Stomach (tissue), 8 donors: ENCODE measurements at regions not wholly inside any gene's neighbourhood (a gene's known extent, or its start where the extent isn't known, plus 50 kb on each side); places are given as distances from the start of the nearest gene placed in this dataset.

ENCODE experiments used
- DNase-seq, 2 donors: peaks; one replicate each; pipeline versions ENCODE4 v3.0.0 to v3.0.0-alpha.2; 2013 to 2019
- H3K27ac ChIP-seq, 5 donors: fragments of 200-600 bp in 4 of 5; sonication (generic) in 4 of 5; one replicate each; pipeline ENCODE4 v1.5.1; 2013 to 2019; ENCODE audit warnings: mild to moderate bottlenecking in 1 of 5, moderate library complexity in 1 of 5
- H3K27me3 ChIP-seq, 3 donors: fragments of 200-600 bp; sonication (generic); one replicate each; pipeline ENCODE4 v1.5.1; 2017 to 2019; ENCODE audit warnings: mixed run types in 1 of 3
- H3K36me3 ChIP-seq, 4 donors: fragments of 200-600 bp; sonication (generic); 1 replicate in 3 of 4; 2 replicates in 1 of 4; pipeline ENCODE4 v1.5.1; 2016 to 2019
- H3K4me1 ChIP-seq, 4 donors: fragments of 200-600 bp; sonication (generic); one replicate each; pipeline ENCODE4 v1.5.1; 2016 to 2019
- H3K4me3 ChIP-seq, 4 donors: fragments of 200-600 bp; sonication (generic) in 3 of 4; one replicate each; pipeline ENCODE4 v1.5.1; 2016 to 2019; ENCODE audit warnings: mild to moderate bottlenecking in 1 of 4
- H3K9me3 ChIP-seq, 4 donors: fragments of 200-600 bp; sonication (generic); one replicate each; pipeline ENCODE4 v1.5.1; 2016 to 2019
- EP300 ChIP-seq: sonication (generic); formaldehyde crosslinking; IDR thresholded peaks from one replicate; pipeline ENCODE4 v1.6.1; 2017; ENCODE audit warnings: antibody characterized with exemption
- POLR2A ChIP-seq, 4 donors: fragments of 450-650 bp; IDR thresholded peaks; one replicate each; pipeline ENCODE4 v1.6.1; 2016; ENCODE audit warnings: antibody characterized with exemption in 4 of 4, control low read depth in 2 of 4, mild to moderate bottlenecking in 1 of 4, moderate library complexity in 1 of 4
- POLR2AphosphoS5 ChIP-seq, 3 donors: sonication (generic); formaldehyde crosslinking; IDR thresholded peaks; one replicate each; pipeline ENCODE4 v1.6.1; 2016; ENCODE audit warnings: antibody characterized with exemption in 3 of 3
- WGBS, 5 donors: extraction: QIAGEN DNeasy Blood & Tissue Kit in 3 of 5; methylation state at CpG; one replicate each; pipeline versions ENCODE4 v1.1.5 to v1.1.7; 2013 to 2018; 5-methylcytosine and 5-hydroxymethylcytosine counted together
- intact Hi-C: fragments of 100-400 bp; cut with DNase I; formaldehyde crosslinking; loops from one replicate; pipeline ENCODE4 v1.15.1; 2023; ENCODE audit warnings: low total_unique reads
- TF ChIP-seq, protein P1 (sequence below), 7 experiments: fragments of 450-650 bp in 4 of 7; fragments of 200-600 bp in 3 of 7; sonication (generic) in 3 of 7; IDR thresholded peaks; one replicate each; pipeline ENCODE4 v1.5.1; 2016 to 2019; ENCODE audit warnings: antibody characterized with exemption in 7 of 7, control low read depth in 2 of 7, mild to moderate bottlenecking in 1 of 7
- donor health status: healthy with polysubstance abuse.
- donor health status: Bipolar disorder and iron deficiency.
- donor health status: healthy.

GRCh38 chr16:51752438-51752995, 601.4 kb upstream of the SALL1 start:
- intact Hi-C loops = no loop called here
- TF ChIP-seq POLR2AphosphoS5 (IDR thresholded peaks at IDR 0.05) (no peak), POLR2A (IDR thresholded peaks at IDR 0.05) (no peak), EP300 (no peak)
- TF ChIP-seq, protein P1, sequence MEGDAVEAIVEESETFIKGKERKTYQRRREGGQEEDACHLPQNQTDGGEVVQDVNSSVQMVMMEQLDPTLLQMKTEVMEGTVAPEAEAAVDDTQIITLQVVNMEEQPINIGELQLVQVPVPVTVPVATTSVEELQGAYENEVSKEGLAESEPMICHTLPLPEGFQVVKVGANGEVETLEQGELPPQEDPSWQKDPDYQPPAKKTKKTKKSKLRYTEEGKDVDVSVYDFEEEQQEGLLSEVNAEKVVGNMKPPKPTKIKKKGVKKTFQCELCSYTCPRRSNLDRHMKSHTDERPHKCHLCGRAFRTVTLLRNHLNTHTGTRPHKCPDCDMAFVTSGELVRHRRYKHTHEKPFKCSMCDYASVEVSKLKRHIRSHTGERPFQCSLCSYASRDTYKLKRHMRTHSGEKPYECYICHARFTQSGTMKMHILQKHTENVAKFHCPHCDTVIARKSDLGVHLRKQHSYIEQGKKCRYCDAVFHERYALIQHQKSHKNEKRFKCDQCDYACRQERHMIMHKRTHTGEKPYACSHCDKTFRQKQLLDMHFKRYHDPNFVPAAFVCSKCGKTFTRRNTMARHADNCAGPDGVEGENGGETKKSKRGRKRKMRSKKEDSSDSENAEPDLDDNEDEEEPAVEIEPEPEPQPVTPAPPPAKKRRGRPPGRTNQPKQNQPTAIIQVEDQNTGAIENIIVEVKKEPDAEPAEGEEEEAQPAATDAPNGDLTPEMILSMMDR (IDR thresholded peaks at IDR 0.05) = no peak
- WGBS, 5 donors = 87 to 92% (median 89%) methylated on average over 3 of the region's 3 CpGs

DNA sequence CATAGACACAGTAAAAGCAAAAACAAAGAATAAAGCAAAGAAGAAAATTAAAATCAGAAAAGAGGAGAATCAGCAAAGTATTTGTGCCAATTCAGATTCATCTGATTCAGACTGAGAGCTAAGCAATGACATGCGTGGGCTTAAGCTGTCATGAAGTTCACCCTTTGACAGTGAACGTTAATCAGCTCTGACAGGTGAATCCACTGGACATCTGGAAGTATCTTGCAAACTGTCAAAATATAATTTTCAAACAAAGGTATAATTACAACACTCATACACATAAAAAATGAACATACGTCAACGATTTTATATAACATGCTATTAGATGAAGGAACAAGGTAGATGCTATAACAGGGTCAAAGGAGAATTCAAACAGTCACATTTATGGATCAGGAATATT, 596.3 kb upstream of the SALL1 start:
- peaks cover 0 to 4% (median 0%) of the 10 kb centered on the region in 4 donors for H3K9me3 ChIP-seq
- no peaks in the 10 kb centered on the region for H3K27me3 ChIP-seq
- intact Hi-C loops = no loop called here
- H3K36me3 ChIP-seq = no peaks in the 10 kb centered on the region
- no peak overlapping the region for H3K4me3 ChIP-seq
- TF ChIP-seq POLR2A (IDR thresholded peaks at IDR 0.05) = no peak
- TF ChIP-seq, protein P1 (IDR thresholded peaks at IDR 0.05) = no peak
- TF ChIP-seq POLR2AphosphoS5 (IDR thresholded peaks at IDR 0.05) = no peak
- TF ChIP-seq EP300 = no peak
- WGBS, 5 donors = 81 to 85% (median 84%) methylated on average over 4 of the region's 4 CpGs
- no peaks in the 10 kb centered on the region for H3K4me1 ChIP-seq
- no peak overlapping the region for H3K27ac ChIP-seq
- no peak for DNase-seq

More at GRCh38 chr16:51752438-51752995, 601.4 kb upstream of the SALL1 start:
- no peak overlapping the region for H3K27ac ChIP-seq
- H3K9me3 ChIP-seq = no peaks in the 10 kb centered on the region
- DNase-seq = no peak
- no peaks in the 10 kb centered on the region for H3K36me3 ChIP-seq
- peaks cover 0 to 19% (median 0%) of the 10 kb centered on the region in 3 donors for H3K27me3 ChIP-seq
- H3K4me1 ChIP-seq = no peaks in the 10 kb centered on the region
- H3K4me3 ChIP-seq = no peak overlapping the region

DNA sequence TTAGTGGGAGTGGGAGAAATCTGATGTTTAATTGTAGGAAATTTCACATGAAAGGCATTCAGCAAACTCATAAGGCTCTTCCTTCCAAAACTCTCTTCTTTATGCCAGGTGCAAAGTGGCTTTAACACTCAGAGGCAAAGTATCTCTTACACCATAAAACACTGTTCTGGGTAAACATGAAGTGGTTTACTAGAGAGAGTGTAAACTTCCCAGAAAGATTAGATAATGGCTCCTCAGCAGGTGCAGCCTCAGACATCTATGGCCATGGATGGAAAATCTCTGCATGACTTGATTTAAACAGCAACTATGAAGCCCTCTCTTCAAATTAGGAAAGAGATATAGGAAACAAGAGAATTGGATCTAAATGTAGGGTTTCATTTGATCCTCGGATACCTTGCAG, 583.1 kb upstream of the SALL1 start:
- TF ChIP-seq, protein P1 (IDR thresholded peaks at IDR 0.05) = no peak
- no peak for TF ChIP-seq EP300
- no peak for TF ChIP-seq POLR2A (IDR thresholded peaks at IDR 0.05)
- no peak for TF ChIP-seq POLR2AphosphoS5 (IDR thresholded peaks at IDR 0.05)
- no peaks in the 10 kb centered on the region for H3K9me3 ChIP-seq
- H3K4me3 ChIP-seq = no peak overlapping the region
- H3K27me3 ChIP-seq = no peaks in the 10 kb centered on the region
- H3K27ac ChIP-seq = no peak overlapping the region
- no peak for DNase-seq
- no peaks in the 10 kb centered on the region for H3K36me3 ChIP-seq
- WGBS, 5 donors = 36 to 55% (median 37%) methylated on average over 1 of the region's 1 CpG
- no peaks in the 10 kb centered on the region for H3K4me1 ChIP-seq
- intact Hi-C loops = no loop called here

- TF ChIP-seq POLR2AphosphoS5 (IDR thresholded peaks at IDR 0.05) = no peak
- TF ChIP-seq EP300 = no peak
- TF ChIP-seq POLR2A (IDR thresholded peaks at IDR 0.05) = no peak
- TF ChIP-seq, protein P1 (IDR thresholded peaks at IDR 0.05) = no peak
- intact Hi-C loops = no loop called here
Measured at GRCh38 chr16:51733181-51733580, 582.1 kb upstream of the SALL1 start.

More at GRCh38 chr16:51733181-51733580, 582.1 kb upstream of the SALL1 start:
- DNase-seq = no peak
- Histone ChIP-seq H3K27ac (no peak overlapping the region), H3K4me3 (no peak overlapping the region), H3K4me1 (no peaks in the 10 kb centered on the region), H3K9me3 (no peaks in the 10 kb centered on the region), H3K27me3 (no peaks in the 10 kb centered on the region), H3K36me3 (no peaks in the 10 kb centered on the region)
- WGBS, 5 donors = 79 to 97% (median 90%) methylated on average over 2 of the region's 2 CpGs
